ENCODE measurements at regions not wholly inside any gene's neighbourhood (a gene's known extent, or its start where the extent isn't known, plus 50 kb on each side); places are given as distances from the start of the nearest gene placed in this dataset.

- no peaks in the 10 kb centered on the region for H3K9me2 ChIP-seq (ENCODE audit: insufficient read depth)
- H2AFZ ChIP-seq (ENCODE audit: low read depth, low read length, poor library complexity, severe bottlenecking) = no peak overlapping the region
- ChIA-PET CTCF (no interaction called here), RAD21 (ENCODE audit: low non-redundant PET in 1 of 2, low total read pairs in 2 of 2, uncharacterized antibody in 2 of 2, unreplicated experiment in 2 of 2) (no interaction called here), POLR2A (no interaction called here)
- no peaks in the 10 kb centered on the region for H4K20me1 ChIP-seq (ENCODE audit: insufficient read depth)
- TF ChIP-seq REST (IDR thresholded peaks at IDR 0.05; ENCODE audit: low read depth) (no peak), EZH2 (IDR thresholded peaks at IDR 0.05) (no peak), SIN3A (IDR thresholded peaks at IDR 0.05; ENCODE audit: low read depth) (no peak), ELF1 (IDR thresholded peaks at IDR 0.05; ENCODE audit: borderline replicate concordance, low read depth) (no peak), SRF (IDR thresholded peaks at IDR 0.05; ENCODE audit: low read depth) (no peak), MAX (IDR thresholded peaks at IDR 0.05) (no peak), EGR1 (IDR thresholded peaks at IDR 0.05; ENCODE audit: low read depth) (no peak)
- H3K79me2 ChIP-seq (ENCODE audit: insufficient read depth, low read length) = no peaks in the 10 kb centered on the region
- no peak overlapping the region for H3K9ac ChIP-seq (ENCODE audit: low read length)
- intact Hi-C loops (cut with micrococcal nuclease) = no loop called here
- no peaks in the 10 kb centered on the region for H3K36me3 ChIP-seq (ENCODE audit: control insufficient read depth in 1 of 2, insufficient read depth in 2 of 2, low read length in 2 of 2)
- H3K4me3 ChIP-seq (replicated peaks in 1 of 2; ENCODE audit: low read depth in 1 of 2, low read length in 2 of 2) = no peak overlapping the region
- BruUV-seq (replicated peaks) = no TSS peak
- no peaks in the 10 kb centered on the region for H3K4me1 ChIP-seq (ENCODE audit: control insufficient read depth in 1 of 2, insufficient read depth in 2 of 2, low read length in 2 of 2)
- peaks cover 3% of the 10 kb centered on the region; the same call in 1 of the 2 replicates for H3K27me3 ChIP-seq (ENCODE audit: insufficient read depth, low read length)
- DNase-seq (ENCODE audit: low read depth, low spot score) (no peak), ATAC-seq (no peak)
- no peaks in the 10 kb centered on the region; a peak in 1 of 4 replicates for H3K9me3 ChIP-seq (ENCODE audit: control insufficient read depth in 1 of 2, insufficient read depth in 1 of 2, low read depth in 1 of 2, low read length in 2 of 2)
- H3K27ac ChIP-seq (ENCODE audit: low read depth, low read length) = no peak overlapping the region
- no peak overlapping the region for H3K4me2 ChIP-seq (ENCODE audit: low read length)
Measured at GRCh38 chr9:28037968-28038367, 464.7 kb upstream of the C9orf72 start.

- no peak overlapping the region for H2AFZ ChIP-seq (ENCODE audit: low read depth, low read length, poor library complexity, severe bottlenecking)
- no peak for TF ChIP-seq ATF3 (IDR thresholded peaks at IDR 0.05)
- no peak for TF ChIP-seq ELF1 (IDR thresholded peaks at IDR 0.05; ENCODE audit: borderline replicate concordance, low read depth)
- no peak for TF ChIP-seq YY1 (IDR thresholded peaks at IDR 0.05; ENCODE audit: extremely low read depth, insufficient replicate concordance, low read depth, low read length)
- TF ChIP-seq ZNF274 (IDR thresholded peaks at IDR 0.05; ENCODE audit: low read depth, low read length) = no peak
- no peak for TF ChIP-seq POLR2A (IDR thresholded peaks at IDR 0.05; ENCODE audit: borderline replicate concordance, extremely low read depth, insufficient read depth, insufficient read length)
- no peak for TF ChIP-seq ZBTB33 (IDR thresholded peaks at IDR 0.05; ENCODE audit: extremely low read depth, insufficient replicate concordance, low read length)
- TF ChIP-seq CEBPB (IDR thresholded peaks at IDR 0.05; ENCODE audit: low read depth) = no peak
- ATAC-seq (no peak), DNase-seq (ENCODE audit: low read depth, low spot score) (no peak)
- CTCF ChIA-PET = no interaction called here
- POLR2A ChIA-PET = no interaction called here
- H3K27me3 ChIP-seq (ENCODE audit: insufficient read depth, low read length) = no peaks in the 10 kb centered on the region
- peaks cover 0 to 6% of the 10 kb centered on the region in 2 experiments; a peak in 1 of 4 replicates for H3K9me3 ChIP-seq (ENCODE audit: control insufficient read depth in 1 of 2, insufficient read depth in 1 of 2, low read depth in 1 of 2, low read length in 2 of 2)
- H3K4me1 ChIP-seq (ENCODE audit: control insufficient read depth in 1 of 2, insufficient read depth in 2 of 2, low read length in 2 of 2) = no peaks in the 10 kb centered on the region
- H3K27ac ChIP-seq (ENCODE audit: low read depth, low read length) = no peak overlapping the region
- H3K9me2 ChIP-seq (ENCODE audit: insufficient read depth) = no peaks in the 10 kb centered on the region
- no peak overlapping the region for H3K9ac ChIP-seq (ENCODE audit: low read length)
- no peaks in the 10 kb centered on the region for H3K79me2 ChIP-seq (ENCODE audit: insufficient read depth, low read length)
- intact Hi-C loops (cut with micrococcal nuclease) = no loop called here
- H4K20me1 ChIP-seq (ENCODE audit: insufficient read depth) = no peaks in the 10 kb centered on the region; the same call in 1 of the 2 replicates
- RAD21 ChIA-PET (ENCODE audit: low non-redundant PET in 1 of 2, low total read pairs in 2 of 2, uncharacterized antibody in 2 of 2, unreplicated experiment in 2 of 2) = no interaction called here
- BruUV-seq (replicated peaks) = no TSS peak
- no peaks in the 10 kb centered on the region for H3K36me3 ChIP-seq (ENCODE audit: control insufficient read depth in 1 of 2, insufficient read depth in 2 of 2, low read length in 2 of 2)
- H3K4me2 ChIP-seq (ENCODE audit: low read length) = no peak overlapping the region
- no peak overlapping the region for H3K4me3 ChIP-seq (replicated peaks in 1 of 2; ENCODE audit: low read depth in 1 of 2, low read length in 2 of 2)
Measured at GRCh38 chr9:28045051-28045450, 471.8 kb upstream of the C9orf72 start.
